ENCODE measurements at regions not wholly inside any gene's neighbourhood (a gene's known extent, or its start where the extent isn't known, plus 50 kb on each side); places are given as distances from the start of the nearest gene placed in this dataset.

DNA sequence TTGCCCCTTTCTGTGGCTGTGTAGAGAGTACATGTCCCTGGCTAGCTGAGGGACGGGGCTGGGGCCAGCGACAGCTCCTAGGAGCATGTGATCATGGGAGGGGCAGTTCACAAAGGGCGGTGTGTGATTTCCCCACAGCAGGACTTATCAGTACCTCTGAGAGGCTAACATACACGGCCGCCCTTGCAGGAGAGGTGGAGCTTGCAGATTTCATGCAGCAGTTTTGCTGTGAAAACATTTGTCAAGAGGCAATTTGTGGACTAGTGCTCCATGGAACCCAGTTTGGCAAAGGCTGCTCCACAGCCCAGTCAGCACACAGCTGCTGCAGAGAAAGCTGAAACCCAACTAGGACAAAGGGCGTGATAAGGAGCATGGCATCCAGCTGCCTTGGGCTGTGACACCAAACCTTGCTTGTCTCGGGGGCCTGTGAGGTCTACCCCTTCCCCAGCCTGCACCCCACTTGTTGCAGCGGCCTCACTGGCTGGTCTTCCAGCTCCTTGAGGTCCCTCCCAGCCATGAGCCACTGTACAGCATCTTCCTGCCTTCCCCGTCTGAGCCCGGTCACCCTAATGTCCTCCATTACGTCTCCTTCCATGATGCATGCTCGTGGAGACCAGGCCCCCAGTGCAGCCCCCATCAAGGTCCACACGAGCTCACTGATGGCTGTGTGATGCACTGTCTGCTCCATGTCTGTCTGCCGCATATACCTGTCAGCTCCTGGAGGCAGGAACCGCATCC lies 121.4 kb upstream of the HDAC4 start:
- DNase-seq: no peak

DNA sequence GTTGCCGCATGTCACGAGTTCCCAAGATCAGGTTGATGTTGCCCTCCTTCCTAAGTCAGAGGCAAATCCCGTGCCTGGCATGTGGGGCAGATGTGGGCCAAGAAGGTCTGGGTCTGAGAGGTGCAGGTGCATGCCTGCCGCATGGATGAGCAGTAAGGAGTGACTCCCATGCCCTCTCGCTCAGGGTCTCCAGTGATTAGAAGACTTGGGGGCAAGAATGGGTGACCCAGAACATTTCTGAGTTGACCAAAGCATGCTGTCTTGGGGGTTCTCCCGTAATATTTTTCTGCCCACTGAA lies 120.6 kb upstream of the HDAC4 start:
- DNase-seq: no peak

DNA sequence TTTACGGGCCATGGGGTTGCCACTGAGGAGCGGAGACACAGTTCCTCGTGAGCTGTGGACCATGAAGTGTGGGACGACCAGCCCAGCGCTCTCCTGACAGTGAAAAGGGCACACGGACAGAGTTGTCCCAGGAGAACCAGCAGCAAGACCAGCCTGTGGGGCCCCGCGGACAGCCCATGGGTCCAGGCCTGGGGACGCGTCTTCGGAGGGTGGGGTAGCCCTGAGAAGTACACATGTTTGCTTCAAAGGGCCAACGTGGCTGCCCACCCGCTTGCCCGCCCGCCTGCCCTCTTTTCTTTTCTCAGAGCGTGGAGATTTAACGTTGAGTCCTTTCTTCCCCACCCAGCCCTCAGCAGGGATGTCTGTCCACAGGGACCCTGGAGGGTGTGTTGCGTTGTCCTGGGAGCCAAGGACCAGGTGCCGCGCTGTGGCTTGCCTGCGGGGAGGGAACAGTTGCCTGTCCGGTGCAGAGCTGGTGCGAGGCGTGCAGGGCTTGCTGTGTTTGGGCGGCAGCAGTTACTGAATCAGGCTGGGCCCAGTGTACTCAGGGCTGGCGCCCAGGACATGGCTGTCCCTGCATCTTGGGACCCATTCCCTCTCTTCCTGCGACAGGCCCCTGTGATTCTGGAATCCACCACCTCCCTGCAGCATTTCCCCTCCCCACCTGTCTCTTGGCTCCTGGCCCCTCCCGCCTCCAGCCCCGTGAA lies 120.1 kb upstream of the HDAC4 start:
- no peak for DNase-seq

DNA sequence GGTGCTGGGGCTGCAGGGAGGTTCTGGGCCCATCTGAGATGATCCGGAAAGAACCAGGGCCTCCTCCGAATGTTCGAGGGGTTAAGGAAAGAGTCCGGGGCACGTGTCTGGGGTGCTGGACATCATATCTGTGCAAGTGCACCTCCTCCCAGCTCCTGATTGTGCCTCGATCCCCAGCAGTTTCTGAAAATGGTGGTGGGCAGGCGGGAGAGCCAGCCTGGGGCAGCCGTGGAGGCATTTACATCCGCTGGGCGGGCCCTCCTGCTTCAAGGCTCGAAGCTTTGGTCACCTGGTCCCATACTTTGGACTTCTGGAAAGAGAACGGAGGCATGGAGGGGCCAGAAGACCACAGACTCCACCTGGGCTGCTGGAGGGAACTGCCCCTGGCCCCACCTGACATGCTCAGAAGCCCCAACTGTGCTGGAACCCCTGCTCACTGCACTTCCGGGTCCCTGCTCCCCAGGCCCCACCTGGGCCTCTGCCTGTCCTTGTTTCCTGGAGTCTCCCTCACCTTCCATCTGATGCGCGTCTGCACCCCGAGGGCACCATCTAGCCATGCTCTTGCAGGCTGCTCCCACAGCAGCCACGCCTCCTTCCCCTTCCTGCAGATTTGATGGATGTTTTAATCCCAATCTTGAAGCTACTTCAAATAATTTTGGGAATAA lies 119.2 kb upstream of the HDAC4 start:
- no peak for DNase-seq

DNA sequence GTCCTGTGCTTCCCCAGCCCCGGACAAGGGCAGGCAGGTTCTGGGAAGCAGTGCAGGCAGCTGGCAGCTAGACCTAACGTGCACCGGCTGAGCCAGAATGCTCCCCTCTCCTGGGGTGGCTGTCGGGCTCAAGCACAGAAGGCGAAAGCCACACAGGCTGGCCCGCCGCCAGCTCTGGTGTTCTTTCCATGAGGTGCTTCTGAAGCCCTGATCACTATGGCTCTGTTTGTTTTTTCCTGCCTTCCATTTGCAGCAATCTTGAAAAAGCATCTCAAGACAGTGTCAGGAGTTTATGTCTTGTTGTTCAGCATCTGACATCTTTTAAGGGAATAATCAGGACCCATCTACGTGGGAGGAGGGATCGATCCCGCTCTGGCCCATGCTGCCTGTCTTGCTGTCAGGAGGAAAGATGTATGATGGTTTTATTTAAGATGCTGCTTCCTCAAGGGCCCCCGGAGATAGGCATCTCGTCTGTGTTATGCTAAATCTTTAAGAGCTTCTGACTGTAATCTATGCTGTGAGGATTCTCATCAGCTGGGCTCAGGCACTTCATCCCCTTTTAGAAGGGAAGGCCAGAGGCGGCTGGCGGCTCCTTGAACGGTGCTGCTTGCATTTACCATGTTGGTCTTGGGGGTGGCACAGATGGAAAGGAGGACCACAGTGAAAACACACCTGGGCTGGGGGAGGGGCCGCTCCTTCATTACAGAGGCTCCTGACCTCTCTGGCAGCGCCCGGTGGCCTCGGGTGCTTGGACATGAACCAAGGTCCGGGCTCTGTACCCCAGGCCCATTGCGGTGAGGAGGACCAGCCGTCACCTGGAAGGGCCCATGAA lies 118.5 kb upstream of the HDAC4 start:
- no peak for DNase-seq

DNA sequence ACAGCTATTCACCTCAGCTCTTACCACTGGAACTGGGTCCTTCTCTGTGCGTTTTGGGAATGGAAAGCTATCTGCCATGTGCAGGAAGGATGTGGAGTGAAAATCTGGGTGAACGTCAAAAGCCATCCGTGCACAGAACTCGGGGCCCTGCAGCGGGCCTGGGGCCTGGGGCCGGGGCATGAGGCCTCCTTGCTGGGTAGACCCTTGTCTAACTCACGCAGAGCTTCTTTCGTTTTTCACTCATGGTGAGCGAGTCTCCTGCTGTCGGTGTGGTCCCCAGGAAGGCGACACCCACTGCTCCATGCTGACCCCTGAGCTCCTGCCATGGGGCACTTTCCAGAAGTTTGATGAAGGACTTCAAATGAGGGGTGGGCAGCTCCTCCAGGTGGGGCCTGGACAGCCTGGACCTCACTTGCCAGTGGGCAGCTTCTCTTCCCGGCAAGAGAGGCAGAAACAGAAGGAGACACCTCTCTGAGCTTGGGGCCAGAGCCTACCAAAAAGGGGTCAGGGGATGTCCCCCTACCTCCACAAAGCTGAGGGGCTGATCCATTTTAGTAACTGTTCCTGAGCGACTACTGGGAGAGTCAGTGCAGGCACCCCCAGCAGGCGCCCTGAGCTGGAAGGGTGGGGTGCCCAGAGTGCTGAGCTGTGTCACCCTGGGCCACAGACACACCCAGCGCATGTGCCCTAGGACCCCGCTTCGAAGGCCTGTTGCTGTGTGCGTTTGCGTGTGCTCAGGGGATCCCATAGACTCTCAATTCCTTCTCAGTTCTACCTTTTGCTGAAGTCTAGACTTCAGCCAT lies 117.7 kb upstream of the HDAC4 start:
- DNase-seq: no peak

DNA sequence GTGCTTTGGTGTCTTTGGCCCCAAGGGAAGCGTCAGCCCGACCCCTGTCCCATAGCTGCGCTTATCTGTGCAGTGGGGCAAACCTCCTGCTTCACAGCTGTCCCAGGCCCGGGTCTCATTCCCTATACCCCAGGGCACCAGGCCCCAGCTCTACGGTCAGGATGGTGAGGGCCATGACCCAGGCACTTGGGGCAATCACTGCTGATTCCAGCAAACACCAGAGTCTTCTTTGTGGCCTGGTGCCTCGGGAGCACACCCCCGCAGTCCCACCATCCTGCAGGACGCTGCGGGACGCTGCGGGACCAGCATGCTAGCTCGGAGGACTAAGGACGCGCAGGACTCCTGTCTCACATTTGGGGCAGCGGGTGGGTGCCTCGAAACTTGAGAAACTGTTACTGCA lies 116.9 kb upstream of the HDAC4 start:
- no peak for DNase-seq

DNA sequence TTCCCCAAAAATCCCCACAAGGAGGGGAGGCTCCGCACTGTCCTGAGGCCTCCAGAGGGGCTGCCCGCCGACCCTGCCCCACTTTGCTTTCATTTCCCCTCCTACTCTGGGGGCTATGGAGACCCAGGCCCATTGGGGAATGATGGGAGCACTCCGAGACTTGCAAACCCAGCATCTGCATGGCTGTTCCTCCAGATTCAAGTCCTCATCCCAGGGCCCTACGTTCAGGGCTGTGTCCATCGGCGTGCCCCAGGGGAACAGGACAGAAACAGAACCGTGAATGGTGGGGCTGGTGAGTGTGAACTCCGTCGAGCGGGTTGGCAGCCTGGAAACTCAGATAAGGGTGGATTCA lies 116.1 kb upstream of the HDAC4 start:
- DNase-seq: no peak

DNA sequence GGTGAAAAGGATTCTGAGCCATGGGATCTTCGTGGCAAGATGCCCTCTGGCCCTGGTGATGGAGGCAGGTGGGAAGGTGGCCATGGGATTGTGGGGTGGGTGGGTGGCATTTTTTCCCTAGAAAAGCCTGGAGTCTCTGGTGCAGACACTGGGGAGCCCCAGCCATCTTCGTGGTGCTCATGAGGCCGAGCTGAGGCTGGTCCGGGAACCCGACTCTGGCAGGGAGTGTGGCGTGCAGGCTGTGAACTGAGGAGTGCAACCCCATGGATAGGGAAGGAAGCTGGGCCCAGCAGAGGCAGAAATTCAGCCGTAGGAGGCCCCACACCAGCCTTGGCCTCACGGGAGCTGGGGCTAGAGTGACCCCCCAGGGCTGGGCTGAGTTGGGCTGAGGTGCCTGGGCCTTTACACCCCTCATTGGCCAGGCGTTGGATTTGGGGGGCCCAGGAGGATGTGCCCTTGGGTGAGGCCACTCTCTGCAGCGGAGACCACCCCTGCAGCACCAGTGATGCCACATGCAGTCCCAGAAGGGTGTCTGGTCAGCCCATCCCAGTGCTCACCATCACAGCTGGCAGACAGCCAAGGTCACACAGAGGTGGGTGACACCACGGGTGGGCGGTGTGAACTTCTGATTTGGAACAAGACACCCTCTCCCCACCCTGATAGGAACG lies 115.6 kb upstream of the HDAC4 start:
- DNase-seq: no peak

DNA sequence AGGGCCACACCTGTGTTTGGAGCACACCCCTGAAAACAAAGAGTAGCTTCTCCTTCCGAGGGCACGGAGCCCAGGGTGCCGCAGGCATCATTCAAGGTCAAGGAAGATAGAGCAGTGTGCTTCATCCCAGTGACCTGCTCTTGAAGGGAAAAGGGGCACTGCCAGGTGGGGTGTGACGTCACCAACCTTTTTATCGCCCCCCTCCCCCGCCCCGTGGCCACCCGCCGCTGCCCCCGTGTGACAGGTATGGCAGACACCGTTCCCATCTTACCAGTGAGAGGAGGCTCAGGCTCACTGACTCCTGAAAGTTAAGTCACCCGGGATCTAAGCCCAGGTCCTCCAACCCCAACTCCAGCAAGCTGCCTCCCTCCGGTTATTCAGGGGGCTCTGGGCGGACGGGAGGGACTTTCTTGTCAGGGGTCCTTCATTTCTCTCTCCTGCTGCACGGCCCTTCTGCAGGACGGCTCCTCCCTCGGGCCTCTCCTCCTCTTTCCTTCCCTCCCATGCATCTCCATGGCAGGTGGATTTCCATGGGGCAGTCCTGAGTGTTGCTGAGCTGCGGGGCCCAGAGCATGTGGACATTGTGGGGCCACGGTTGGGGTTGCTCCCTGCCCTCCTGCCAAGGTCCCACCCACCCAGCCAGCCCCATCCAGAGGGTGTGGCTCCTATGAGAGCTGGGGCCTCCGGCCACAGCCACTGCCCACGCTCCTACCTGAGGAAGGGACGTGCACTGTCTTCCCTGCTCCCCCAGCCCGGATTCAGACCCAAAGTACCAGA lies 114.1 kb upstream of the HDAC4 start:
- DNase-seq: no peak

DNA sequence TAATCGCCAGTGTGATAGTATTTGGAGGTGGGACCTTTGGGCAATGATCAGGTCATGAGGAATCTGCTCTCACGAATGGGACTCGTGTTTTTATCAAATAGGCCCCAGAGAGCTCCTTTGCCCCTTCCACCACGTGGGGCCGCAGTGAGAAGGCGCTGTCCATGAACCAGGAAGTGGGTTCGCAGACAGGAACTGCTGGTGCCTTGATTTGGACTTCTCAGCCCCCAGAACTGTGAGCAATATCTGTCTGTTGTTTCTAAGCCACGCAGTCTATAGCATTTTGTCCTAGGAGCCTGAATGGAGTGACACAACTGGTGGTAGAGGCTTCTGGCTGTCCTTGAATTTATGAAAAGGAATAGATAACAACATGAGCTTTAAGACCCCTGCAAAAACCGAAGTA lies 111.2 kb upstream of the HDAC4 start:
- DNase-seq: no peak

DNA sequence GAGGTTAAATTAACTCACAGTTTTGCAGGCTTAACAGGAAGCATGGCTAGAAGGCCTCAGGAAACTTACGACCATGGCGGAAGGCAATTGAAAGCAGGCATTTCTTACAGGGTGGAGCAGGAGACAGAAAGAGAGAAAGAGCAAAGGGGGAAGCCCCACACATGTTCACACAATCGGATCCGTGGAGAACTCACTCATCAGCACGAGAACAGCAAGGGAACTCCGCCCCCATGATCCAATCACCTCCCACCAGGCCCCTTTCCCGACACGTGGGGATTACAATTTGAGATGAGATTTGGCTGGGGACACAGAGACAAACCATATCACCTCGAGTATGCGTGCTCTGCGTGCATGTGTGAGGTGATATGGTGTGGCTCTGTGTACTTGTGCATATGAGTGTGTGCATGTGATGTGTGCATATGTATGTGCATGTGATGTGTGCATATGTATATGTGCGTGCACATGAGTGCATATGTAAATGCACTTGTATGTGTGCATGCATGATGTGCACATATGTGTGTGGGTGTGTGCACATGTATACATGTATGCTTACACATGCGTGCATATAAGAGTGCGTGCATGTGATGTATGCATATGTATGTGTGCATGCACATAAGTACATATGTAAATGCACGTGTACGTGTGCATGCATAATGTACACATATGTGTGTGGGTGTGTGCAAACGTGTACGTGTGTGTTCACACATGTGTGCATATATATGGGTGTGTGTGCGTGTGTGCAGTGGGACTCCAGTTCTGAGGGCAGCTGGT lies 108.7 kb upstream of the HDAC4 start:
- no peak for DNase-seq

DNA sequence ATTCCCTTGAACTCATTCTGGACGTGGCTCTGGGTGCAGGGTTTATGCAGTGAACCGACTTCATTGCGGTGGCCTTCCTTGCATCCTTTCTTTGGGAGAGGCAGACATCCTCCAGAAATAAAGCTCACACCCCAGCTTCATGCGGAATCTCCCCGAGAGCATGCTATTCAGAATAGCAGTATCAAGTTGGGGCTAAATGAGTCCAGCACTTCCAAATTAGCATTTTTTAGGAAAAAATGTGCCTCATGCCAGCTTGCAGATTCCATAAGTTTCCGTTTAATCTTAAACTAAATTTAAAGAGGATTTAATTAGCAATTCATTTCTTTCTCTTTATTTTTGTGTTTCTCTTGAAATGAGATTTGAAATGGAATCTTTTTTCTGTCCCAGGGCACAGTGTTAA lies 107.4 kb upstream of the HDAC4 start:
- DNase-seq: no peak

DNA sequence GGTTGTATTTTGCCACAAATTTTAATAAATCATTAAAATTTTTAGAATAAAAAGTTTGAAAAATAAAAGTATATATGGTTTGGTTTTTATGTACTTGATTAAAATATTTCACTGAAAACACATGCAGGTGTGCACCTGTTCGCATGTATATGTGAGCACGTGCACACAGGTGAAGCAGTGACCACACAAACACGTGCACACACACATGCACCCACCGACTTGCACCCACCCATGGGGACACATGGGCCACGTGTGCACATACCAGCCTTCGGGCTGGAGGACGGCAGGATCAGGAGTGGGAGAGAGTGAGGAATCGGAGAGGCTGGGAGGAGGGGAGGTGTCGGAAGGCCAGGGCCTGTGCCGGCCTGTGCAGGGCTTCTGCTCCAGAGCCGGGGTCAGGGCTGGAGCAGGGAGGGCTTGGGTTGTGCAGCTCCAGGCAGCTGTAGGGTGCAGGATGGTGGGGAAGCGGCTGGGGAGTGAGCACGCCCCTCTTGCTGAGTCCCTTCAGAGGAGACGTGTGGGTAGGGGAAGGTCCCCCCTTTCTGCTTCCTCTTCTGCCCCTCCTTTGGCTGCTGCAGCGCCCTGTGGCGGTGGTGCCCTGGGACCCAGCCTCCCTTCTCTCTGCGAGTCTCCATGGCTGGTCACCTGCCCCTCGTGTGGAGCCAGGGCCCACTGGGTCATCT lies 106.9 kb upstream of the HDAC4 start:
- DNase-seq: no peak

DNA sequence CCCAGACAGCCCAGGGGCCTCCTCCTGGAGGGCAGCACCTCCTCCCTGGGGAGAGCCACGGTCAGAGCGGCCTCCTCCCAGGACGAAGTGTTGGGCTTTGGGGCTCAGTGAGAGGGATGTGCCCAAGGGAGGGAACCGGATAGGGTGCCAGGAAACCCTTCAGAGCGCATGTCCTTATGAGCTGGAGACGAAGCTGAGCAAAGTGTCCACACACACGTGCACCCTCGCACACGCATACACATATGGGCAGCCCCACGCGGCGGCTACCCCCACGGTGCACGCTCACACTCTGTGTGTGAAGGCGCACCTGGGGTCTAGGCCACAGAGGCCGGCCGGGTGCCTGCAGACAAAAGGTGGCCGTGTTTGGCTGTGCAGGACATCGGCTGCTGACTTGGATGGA lies 106.1 kb upstream of the HDAC4 start:
- DNase-seq: no peak

DNA sequence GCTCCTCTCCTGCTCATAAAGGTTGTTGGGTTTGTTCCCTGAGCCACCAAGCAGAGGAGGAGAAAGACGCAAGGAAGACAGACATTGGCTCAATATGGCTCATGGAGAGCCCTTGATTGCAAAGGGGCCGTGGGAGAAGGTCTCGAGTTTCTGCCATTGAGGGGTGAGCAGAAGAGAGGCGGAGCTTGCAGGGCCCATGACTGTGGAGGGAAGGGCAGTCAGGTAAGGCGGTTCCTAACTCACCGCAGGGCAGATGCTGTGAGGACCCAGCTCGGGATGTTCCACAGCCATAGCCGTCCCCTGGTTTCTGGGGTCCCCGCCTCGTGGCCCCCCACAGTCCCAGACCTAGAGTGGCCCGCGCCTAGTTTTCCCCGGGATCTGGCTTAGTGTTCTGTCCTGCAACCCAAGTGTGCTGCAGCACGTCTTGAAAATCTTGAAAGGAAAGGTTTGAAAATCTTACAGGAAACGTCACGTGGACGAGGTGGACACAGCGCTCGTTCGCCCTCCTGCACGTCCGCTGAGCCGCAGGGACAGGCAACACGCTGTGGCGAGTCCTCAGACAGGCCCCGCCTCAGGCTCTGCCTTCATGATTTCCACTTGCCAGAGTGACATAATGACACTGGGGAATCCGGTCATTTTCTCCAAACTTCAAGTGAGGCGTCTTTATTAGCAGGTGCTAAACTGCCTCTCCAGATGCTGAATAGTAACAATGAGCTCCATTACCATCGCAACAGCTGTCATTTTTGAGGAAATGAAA lies 105.5 kb upstream of the HDAC4 start:
- no peak for DNase-seq

DNA sequence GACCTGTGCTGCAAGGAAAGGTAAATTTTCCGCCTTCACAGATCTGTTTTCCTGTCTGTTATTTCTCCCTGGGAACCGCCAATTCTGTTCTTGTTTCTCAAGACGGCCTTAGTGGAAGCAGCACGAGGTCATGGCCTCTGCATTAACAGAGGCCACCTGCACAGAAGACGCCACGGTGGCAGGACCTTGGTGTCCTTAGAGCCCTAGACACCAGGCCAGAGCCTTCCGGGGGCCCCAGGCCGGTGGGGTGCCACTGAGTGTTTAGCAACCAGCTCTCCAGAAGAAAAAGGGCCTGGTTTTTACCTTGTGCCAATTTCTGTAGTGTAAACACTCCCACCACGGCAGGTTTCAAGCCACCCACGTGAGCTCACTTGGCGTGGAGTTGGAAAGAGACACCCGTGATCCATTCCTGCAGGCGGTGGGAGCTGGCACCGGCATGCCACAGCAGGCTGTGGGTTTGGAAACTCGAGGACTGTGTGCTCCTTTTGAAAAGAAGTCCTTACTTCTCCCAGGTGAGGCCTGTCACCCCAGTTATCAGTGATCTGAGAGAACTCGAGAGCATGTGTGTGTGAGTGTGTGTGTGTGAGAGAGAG lies 103.9 kb upstream of the HDAC4 start:
- DNase-seq: no peak

DNA sequence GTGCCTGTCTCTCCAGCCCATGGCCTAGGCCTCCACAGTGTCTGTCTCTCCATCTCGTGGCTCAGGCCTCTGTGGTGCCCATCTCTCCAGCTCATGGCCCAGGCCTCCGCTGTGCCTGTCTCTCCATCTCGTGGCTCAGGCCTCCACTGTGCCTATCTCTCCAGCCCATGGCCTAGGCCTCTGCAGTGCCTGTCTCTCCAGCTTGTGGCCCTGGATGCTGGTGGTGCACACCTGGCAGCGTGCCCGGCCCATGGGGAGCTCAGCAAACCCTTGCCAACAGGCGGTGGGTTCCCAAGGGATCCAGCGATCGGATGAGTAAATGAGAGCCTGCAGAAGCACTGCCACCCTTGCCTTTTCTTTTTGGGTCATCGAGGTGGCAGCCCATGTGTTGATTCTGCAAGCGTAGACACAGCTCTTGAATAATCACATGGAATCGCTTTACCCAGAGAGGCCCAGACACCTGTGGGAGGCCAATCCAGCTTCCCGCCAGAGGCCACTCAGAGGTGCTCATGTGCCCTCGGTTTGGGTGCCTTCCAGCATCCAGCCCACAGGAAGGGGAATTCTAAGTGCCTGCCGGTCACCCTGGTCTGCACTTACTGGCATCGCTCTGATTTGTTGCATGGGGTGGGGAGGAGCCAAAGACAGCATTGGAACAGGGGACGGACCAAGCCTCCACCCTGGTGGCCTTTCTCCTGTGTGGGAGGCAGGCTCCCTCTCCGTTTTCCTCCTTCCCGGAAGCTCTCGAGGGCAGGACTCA lies 101.8 kb upstream of the HDAC4 start:
- DNase-seq: no peak

All from midbrain (tissue), 1 donor.